Lower leg skin (tissue), 4 donors: ENCODE measurements at regions not wholly inside any gene's neighbourhood (a gene's known extent, or its start where the extent isn't known, plus 50 kb on each side); places are given as distances from the start of the nearest gene placed in this dataset.

Experiments
- DNase-seq, 2 donors: peaks; one replicate each; pipeline ENCODE4 v3.0.0-alpha.2; 2019; ENCODE audit warnings: low spot score in 2 of 2
- H3K4me3 ChIP-seq: fragments of 200-600 bp; sonication (generic); 2 replicates; pipeline ENCODE4 v1.5.1; 2017; ENCODE audit warnings: mild to moderate bottlenecking, low read depth; ENCODE audit not compliant: poor library complexity, severe bottlenecking
- POLR2A ChIP-seq, 2 donors: fragments of 450-650 bp; IDR thresholded peaks; one replicate each; pipeline ENCODE4 v1.6.1; 2016 to 2017; ENCODE audit warnings: antibody characterized with exemption in 2 of 2, mild to moderate bottlenecking in 1 of 2, moderate library complexity in 1 of 2
- WGBS, 2 donors: methylation state at CpG; one replicate each; pipeline ENCODE4 v1.1.5; 2018; 5-methylcytosine and 5-hydroxymethylcytosine counted together
- intact Hi-C: fragments of 100-400 bp; cut with DNase I; formaldehyde crosslinking; loops from one replicate; pipeline ENCODE4 v1.15.0; 2023; ENCODE audit warnings: low total_unique reads
- TF ChIP-seq, protein P1 (sequence below), 3 donors: fragments of 450-650 bp; IDR thresholded peaks; one replicate each; pipeline ENCODE4 v1.5.1; 2016; ENCODE audit warnings: antibody characterized with exemption in 3 of 3, mild to moderate bottlenecking in 3 of 3, moderate library complexity in 2 of 3

DNA sequence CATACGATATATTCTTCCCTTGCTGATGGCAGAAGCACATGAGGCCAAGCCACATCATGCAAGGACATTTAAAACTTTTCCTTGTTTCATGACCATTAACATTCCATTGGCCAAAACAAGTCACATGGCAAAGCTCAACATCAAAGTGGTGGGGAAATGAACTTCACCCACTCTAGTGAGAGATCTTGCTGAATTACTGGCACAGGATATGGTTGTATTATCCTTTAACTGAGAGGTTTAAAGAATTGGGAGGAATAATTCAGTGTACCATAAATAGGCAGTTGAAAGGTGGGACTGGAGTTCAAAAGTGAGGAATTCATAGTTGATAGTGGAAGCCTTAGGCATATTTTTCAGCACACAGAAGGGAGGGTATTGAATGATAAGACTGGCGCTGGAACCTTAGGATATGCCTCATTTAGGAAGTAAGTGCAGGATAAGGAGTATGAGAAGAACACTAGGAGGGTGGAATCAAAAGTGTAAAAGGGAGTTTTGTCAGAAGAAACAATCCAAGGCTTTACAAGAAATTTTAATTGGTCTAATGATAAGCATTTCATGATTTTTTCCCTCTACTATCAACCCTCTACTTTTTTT is 398.8 kb downstream of the C12orf75 start:
- WGBS, 2 donors = 81 to 90% methylated on average over 2 of the region's 2 CpGs
- no peak overlapping the region for H3K4me3 ChIP-seq
- intact Hi-C loops = no loop called here
- TF ChIP-seq, protein P1, sequence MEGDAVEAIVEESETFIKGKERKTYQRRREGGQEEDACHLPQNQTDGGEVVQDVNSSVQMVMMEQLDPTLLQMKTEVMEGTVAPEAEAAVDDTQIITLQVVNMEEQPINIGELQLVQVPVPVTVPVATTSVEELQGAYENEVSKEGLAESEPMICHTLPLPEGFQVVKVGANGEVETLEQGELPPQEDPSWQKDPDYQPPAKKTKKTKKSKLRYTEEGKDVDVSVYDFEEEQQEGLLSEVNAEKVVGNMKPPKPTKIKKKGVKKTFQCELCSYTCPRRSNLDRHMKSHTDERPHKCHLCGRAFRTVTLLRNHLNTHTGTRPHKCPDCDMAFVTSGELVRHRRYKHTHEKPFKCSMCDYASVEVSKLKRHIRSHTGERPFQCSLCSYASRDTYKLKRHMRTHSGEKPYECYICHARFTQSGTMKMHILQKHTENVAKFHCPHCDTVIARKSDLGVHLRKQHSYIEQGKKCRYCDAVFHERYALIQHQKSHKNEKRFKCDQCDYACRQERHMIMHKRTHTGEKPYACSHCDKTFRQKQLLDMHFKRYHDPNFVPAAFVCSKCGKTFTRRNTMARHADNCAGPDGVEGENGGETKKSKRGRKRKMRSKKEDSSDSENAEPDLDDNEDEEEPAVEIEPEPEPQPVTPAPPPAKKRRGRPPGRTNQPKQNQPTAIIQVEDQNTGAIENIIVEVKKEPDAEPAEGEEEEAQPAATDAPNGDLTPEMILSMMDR (IDR thresholded peaks at IDR 0.05) = no peak
- TF ChIP-seq POLR2A (IDR thresholded peaks at IDR 0.05) = no peak
- DNase-seq = no peak

DNA sequence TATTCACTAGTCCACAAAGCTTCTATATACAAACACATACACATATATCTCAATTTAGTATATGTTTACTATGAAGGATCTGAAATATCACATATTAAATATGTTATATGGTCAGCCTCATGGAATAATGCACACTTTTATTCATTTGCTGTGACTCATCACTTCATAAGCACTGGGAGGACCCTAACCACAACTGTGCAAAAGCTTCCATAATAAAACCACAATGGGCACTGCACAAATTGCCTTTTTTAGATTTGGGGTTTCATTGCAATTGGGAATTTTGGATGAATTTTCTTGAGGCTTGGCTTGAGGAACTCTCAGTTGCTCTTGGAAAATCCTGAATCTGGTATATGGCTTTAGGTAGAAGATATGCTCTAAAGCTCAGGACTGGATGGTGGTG is 399.4 kb downstream of the C12orf75 start:
- DNase-seq = no peak
- no peak overlapping the region for H3K4me3 ChIP-seq
- intact Hi-C loops = no loop called here
- no peak for TF ChIP-seq POLR2A (IDR thresholded peaks at IDR 0.05)
- TF ChIP-seq, protein P1 (IDR thresholded peaks at IDR 0.05) = no peak

DNA sequence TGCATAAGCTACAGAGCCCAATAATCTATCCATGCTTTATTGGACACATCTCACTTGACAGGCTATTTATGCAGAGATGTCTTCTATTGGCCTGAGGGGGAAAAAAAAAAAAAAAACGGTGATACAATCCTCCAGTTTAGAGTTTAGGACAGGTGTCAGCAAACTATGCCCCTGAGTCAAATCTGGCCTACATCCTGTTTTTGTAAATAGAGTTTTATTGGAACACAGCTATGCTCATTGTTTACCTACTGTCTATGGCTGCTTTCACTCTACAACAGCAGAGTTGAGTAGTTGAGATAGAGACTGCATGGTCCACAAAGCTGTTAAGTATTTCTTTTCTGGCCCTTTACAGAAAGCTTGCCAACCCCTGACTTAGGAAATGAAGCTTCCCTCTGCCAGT is 403.1 kb downstream of the C12orf75 start:
- WGBS, 2 donors = 36 to 47% methylated on average over 1 of the region's 1 CpG
- TF ChIP-seq, protein P1 (IDR thresholded peaks at IDR 0.05) = no peak
- TF ChIP-seq POLR2A (IDR thresholded peaks at IDR 0.05) = no peak
- no peak overlapping the region for H3K4me3 ChIP-seq
- no peak for DNase-seq
- intact Hi-C loops = no loop called here

DNA sequence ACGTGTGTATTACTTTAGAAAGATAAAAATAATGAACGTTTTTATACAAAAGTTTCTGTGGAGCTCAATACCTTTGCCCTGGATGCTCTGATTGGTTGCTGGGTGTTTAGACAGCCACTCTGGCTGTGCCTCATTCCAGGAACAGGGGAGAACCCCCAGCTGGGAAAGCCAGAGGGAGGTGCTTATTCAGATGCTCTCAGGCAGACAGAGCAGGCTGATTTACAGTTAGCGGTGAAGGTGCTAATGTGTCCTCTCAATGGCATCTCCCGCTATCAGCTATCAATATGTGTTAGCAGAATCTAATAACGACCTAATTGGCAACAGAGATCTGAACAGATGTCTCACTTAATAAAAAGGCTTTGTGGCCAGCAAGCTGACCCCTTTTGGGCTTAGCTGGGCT is 402.3 kb downstream of the NUAK1 start:
- H3K4me3 ChIP-seq = no peak overlapping the region
- intact Hi-C loops = no loop called here
- DNase-seq = no peak
- TF ChIP-seq, protein P1 (IDR thresholded peaks at IDR 0.05) = no peak
- no peak for TF ChIP-seq POLR2A (IDR thresholded peaks at IDR 0.05)
- 65 to 70% methylated on average over 5 of the region's 5 CpGs for WGBS, 2 donors

DNA sequence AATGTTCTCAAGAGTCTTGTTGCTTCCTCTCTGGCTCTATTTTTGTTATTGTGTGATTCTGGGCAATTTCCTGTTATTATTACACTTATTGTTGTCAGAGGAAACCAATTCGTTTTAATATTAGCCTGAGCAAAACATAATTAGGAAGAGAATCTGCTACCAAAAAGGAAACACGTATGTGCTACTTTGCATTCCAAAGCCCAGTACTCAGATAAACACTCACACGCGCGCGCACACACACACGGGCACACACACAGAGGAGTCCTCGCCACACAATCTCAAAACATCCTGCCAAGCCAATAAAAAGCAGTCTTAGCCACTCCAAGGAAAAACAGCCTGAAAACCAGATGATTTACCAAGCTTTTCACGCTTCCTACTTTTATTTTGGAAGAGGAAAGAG is 400.7 kb downstream of the NUAK1 start:
- intact Hi-C loops = no loop called here
- H3K4me3 ChIP-seq = no peak overlapping the region
- DNase-seq = no peak
- TF ChIP-seq POLR2A (IDR thresholded peaks at IDR 0.05) = no peak
- TF ChIP-seq, protein P1 (IDR thresholded peaks at IDR 0.05) = no peak
- WGBS, 2 donors = 77 to 80% methylated on average over 9 of the region's 9 CpGs

DNA sequence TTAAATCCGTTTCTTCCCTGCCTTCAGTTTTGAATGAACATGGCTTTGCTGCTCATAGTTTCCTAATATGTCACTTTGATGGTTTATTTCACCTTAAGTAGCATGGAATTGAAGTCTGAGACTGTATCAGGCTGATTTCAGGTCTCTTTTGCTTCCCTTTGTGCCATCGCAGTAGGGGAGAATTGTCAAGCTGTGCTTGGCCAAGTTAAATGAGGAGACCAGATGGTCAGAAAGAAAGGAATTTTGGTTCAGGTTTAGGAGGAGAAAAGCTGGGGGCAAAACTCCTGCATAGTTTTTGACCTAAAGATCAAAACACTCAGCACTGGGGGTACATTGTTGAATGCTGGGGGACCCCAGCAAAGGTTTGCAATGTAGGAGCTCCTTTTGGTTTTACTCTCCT is 398.4 kb downstream of the NUAK1 start:
- 75 to 86% methylated on average over 2 of the region's 2 CpGs for WGBS, 2 donors
- intact Hi-C loops = no loop called here

More for the DNA sequence above, 398.4 kb downstream of the NUAK1 start:
- H3K4me3 ChIP-seq = no peak overlapping the region
- DNase-seq = no peak
- TF ChIP-seq, protein P1 (IDR thresholded peaks at IDR 0.05) = no peak
- no peak for TF ChIP-seq POLR2A (IDR thresholded peaks at IDR 0.05)
